ENCODE measurements at regions not wholly inside any gene's neighbourhood (a gene's known extent, or its start where the extent isn't known, plus 50 kb on each side); places are given as distances from the start of the nearest gene placed in this dataset.

GRCh38 chr4:122091836-122092405 is 60.2 kb upstream of the BLTP1 start:
- Histone ChIP-seq H3K4me3 (no peak overlapping the region), H3K9me3 (no peaks in the 10 kb centered on the region), H3K27ac (no peak overlapping the region), H3K4me1 (no peaks in the 10 kb centered on the region), H3K4me2 (no peak overlapping the region)
- no peak for TF ChIP-seq SMC3 (IDR thresholded peaks at IDR 0.05)
- TF ChIP-seq CHD4 (IDR thresholded peaks at IDR 0.05; ENCODE audit: borderline replicate concordance), result no peak
- TF ChIP-seq MAZ (IDR thresholded peaks at IDR 0.05; ENCODE audit: borderline replicate concordance, low read depth, low read length), result no peak
- no peak for TF ChIP-seq NFE2L2 (conservative IDR thresholded peaks at IDR 0.05; ENCODE audit: low read length)
- no peak for TF ChIP-seq MAFK (IDR thresholded peaks at IDR 0.05; ENCODE audit: partially characterized antibody)
- TF ChIP-seq, protein P1, sequence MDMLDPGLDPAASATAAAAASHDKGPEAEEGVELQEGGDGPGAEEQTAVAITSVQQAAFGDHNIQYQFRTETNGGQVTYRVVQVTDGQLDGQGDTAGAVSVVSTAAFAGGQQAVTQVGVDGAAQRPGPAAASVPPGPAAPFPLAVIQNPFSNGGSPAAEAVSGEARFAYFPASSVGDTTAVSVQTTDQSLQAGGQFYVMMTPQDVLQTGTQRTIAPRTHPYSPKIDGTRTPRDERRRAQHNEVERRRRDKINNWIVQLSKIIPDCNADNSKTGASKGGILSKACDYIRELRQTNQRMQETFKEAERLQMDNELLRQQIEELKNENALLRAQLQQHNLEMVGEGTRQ (IDR thresholded peaks at IDR 0.05), result no peak
- no peak for TF ChIP-seq RAD21 (conservative IDR thresholded peaks at IDR 0.05 in 1 of 2, IDR thresholded peaks at IDR 0.05 in 1 of 2)
- POLR2A ChIA-PET, result no interaction called here
- 12% methylated on average over 1 of the region's 1 CpG for WGBS (ENCODE audit: missing lambda C conversion rate)
- no peak for FAIRE-seq
- no peak for DNase-seq (ENCODE audit: low read depth in 1 of 2, low spot score in 1 of 2)
- CTCF ChIA-PET, result no interaction called here
- ATAC-seq, result no peak

GRCh38 chr4:122091397-122091796 is 60.7 kb upstream of the BLTP1 start:
- Histone ChIP-seq H3K4me2 (no peak overlapping the region), H3K27ac (no peak overlapping the region), H3K4me3 (no peak overlapping the region), H3K4me1 (no peaks in the 10 kb centered on the region), H3K9me3 (no peaks in the 10 kb centered on the region)
- 42% methylated on average over 1 of the region's 1 CpG for WGBS (ENCODE audit: missing lambda C conversion rate)
- DNase-seq (ENCODE audit: low read depth in 1 of 2, low spot score in 1 of 2), result no peak
- no peak for ATAC-seq
- ChIA-PET POLR2A (no interaction called here), CTCF (no interaction called here)
- TF ChIP-seq POLR2A (IDR thresholded peaks at IDR 0.05; ENCODE audit: low read length), result no peak
- no peak for TF ChIP-seq CBX2 (IDR thresholded peaks at IDR 0.05; ENCODE audit: borderline replicate concordance, low read depth)
- no peak for TF ChIP-seq CBX8 (IDR thresholded peaks at IDR 0.05)
- TF ChIP-seq FOSL2 (IDR thresholded peaks at IDR 0.05), result no peak
- no peak for TF ChIP-seq FOSL2 (CRISPR knock-in tag; IDR thresholded peaks at IDR 0.05)
- TF ChIP-seq RAD21 (conservative IDR thresholded peaks at IDR 0.05 in 1 of 2, IDR thresholded peaks at IDR 0.05 in 1 of 2), result no peak
- TF ChIP-seq, protein P1 (IDR thresholded peaks at IDR 0.05), result no peak
- no peak for FAIRE-seq

DNA sequence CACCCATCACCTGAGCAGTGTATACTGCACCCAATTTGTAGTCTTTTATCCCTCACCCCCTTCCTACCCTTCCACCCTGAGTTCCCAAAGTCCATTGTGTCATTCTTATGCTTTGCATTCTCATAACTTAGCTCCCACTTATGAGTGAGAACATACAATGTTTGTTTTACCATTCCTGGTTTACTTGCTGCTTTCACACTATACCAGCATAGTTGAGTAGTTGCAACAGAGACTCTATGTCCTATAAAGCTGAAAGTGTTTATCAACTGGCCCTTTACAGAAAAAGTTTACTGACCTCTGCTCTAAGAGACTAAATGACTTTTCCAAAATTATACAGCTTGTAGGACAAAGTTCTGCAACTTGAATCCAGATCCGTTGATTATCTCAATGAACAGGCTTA is 61.1 kb upstream of the BLTP1 start:
- FAIRE-seq (no peak), ATAC-seq (no peak), DNase-seq (ENCODE audit: low read depth in 1 of 2, low spot score in 1 of 2) (no peak)
- Histone ChIP-seq H3K9me3 (no peaks in the 10 kb centered on the region), H3K27ac (no peak overlapping the region), H3K4me1 (no peaks in the 10 kb centered on the region), H3K4me3 (no peak overlapping the region), H3K4me2 (no peak overlapping the region)
- POLR2A ChIA-PET, result no interaction called here
- TF ChIP-seq, protein P2, sequence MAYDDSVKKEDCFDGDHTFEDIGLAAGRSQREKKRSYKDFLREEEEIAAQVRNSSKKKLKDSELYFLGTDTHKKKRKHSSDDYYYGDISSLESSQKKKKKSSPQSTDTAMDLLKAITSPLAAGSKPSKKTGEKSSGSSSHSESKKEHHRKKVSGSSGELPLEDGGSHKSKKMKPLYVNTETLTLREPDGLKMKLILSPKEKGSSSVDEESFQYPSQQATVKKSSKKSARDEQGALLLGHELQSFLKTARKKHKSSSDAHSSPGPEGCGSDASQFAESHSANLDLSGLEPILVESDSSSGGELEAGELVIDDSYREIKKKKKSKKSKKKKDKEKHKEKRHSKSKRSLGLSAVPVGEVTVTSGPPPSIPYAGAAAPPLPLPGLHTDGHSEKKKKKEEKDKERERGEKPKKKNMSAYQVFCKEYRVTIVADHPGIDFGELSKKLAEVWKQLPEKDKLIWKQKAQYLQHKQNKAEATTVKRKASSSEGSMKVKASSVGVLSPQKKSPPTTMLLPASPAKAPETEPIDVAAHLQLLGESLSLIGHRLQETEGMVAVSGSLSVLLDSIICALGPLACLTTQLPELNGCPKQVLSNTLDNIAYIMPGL (CRISPR knock-in tag; IDR thresholded peaks at IDR 0.05; ENCODE audit: borderline replicate concordance), result no peak
- CTCF ChIA-PET, result no interaction called here
- WGBS (ENCODE audit: missing lambda C conversion rate), result 54% methylated on average over 1 of the region's 1 CpG

GRCh38 chr4:122086338-122087065 is 65.6 kb upstream of the BLTP1 start:
- no peaks in the 10 kb centered on the region for H3K4me1 ChIP-seq
- no peak for FAIRE-seq
- DNase-seq (ENCODE audit: low read depth in 1 of 2, low spot score in 1 of 2), result no peak
- WGBS (ENCODE audit: missing lambda C conversion rate), result 0% methylated on average over 4 of the region's 4 CpGs
- TF ChIP-seq NPAS2 (CRISPR knock-in tag; IDR thresholded peaks at IDR 0.05; ENCODE audit: borderline replicate concordance) (no peak), EHMT2 (IDR thresholded peaks at IDR 0.05; ENCODE audit: low read depth) (no peak), E2F6 (IDR thresholded peaks at IDR 0.05; ENCODE audit: borderline replicate concordance, low read depth) (no peak)
- TF ChIP-seq, protein P2 (CRISPR knock-in tag; IDR thresholded peaks at IDR 0.05; ENCODE audit: borderline replicate concordance), result no peak
- no peak overlapping the region for H3K4me2 ChIP-seq
- POLR2A ChIA-PET, result no interaction called here
- no peaks in the 10 kb centered on the region for H3K9me3 ChIP-seq
- H3K4me3 ChIP-seq, result no peak overlapping the region
- H3K27ac ChIP-seq, result no peak overlapping the region
- CTCF ChIA-PET, result no interaction called here
- ATAC-seq, result no peak
